ENCODE measurements at regions not wholly inside any gene's neighbourhood (a gene's known extent, or its start where the extent isn't known, plus 50 kb on each side); places are given as distances from the start of the nearest gene placed in this dataset.

GRCh38 chr20:47872341-47872740, 87.1 kb upstream of the SULF2 start:
- H3K4me2 ChIP-seq (ENCODE audit: low read length, poor library complexity, severe bottlenecking) = no peak overlapping the region
- H3K9me3 ChIP-seq (ENCODE audit: control insufficient read depth, low read length) = no peaks in the 10 kb centered on the region
- no peak overlapping the region for H3K4me3 ChIP-seq (ENCODE audit: insufficient read depth in 1 of 2, low read depth in 1 of 2, low read length in 2 of 2)
- H2BK12ac ChIP-seq (ENCODE audit: low read length in 2 of 2) = peak overlapping the region in 1 of 2 experiments; percentile 40
- peak; percentile 93 for DNase-seq
- peaks cover 9% of the 10 kb centered on the region for H3K4me1 ChIP-seq (ENCODE audit: control insufficient read depth, insufficient read depth, low read depth, low read length)
- H3K14ac ChIP-seq (ENCODE audit: low read length in 2 of 2) = no peak overlapping the region
- H4K8ac ChIP-seq (ENCODE audit: low read length) = peak overlapping the region; percentile 27
- H4K91ac ChIP-seq (ENCODE audit: low read length) = no peak overlapping the region
- no peak overlapping the region for H3K4ac ChIP-seq (ENCODE audit: low read depth in 1 of 2, low read length in 2 of 2)
- no peak overlapping the region for H3K27ac ChIP-seq (ENCODE audit: low read length, poor library complexity, severe bottlenecking)
- H3K36me3 ChIP-seq (ENCODE audit: control insufficient read depth in 1 of 2, insufficient read depth in 2 of 2, low read depth in 1 of 2, low read length in 2 of 2) = no peaks in the 10 kb centered on the region
- no peak overlapping the region for H2AK5ac ChIP-seq (ENCODE audit: low read length, severe bottlenecking)
- no peak overlapping the region for H2BK120ac ChIP-seq (ENCODE audit: low read depth, low read length)
- no peak overlapping the region for H3K18ac ChIP-seq (ENCODE audit: low read depth in 1 of 2, low read length in 2 of 2)
- H3K23ac ChIP-seq (ENCODE audit: low read length in 2 of 2) = no peak overlapping the region
- 13% methylated on average over 7 of the region's 9 CpGs for WGBS
- H3K9ac ChIP-seq (ENCODE audit: low read length) = no peak overlapping the region
- no peak overlapping the region for H2BK5ac ChIP-seq (ENCODE audit: low read depth, low read length, poor library complexity, severe bottlenecking)
- no peak overlapping the region for H2BK15ac ChIP-seq (ENCODE audit: low read depth, poor library complexity, severe bottlenecking)
- H2AFZ ChIP-seq (ENCODE audit: low read depth, low read length) = no peak overlapping the region
- peaks cover 30 to 61% of the 10 kb centered on the region in 2 experiments for H3K27me3 ChIP-seq (ENCODE audit: control insufficient read depth in 1 of 2, insufficient read depth in 1 of 2, low read length in 2 of 2)
- no peaks in the 10 kb centered on the region for H3K79me1 ChIP-seq (replicated peaks; ENCODE audit: low read length, poor library complexity, severe bottlenecking)

DNA sequence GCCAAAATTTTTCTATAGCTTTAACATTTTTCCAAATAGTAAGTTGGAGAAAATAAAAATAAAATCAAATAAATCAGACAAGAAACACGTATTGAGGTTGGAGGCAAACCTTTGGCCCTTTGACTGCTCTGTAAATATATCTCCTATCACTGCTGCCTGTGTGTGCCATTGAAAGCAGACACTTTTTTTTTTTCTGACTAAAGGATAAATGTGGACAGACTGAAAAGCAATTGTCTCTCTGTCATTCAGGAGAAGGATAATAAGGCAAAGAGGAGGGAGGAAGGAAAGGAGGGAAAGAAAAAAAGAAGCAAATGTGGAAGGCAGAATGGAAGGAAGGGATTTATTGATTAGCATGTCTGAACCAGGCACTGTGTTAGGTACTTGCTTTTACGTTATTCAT, 85.2 kb upstream of the SULF2 start:
- Histone ChIP-seq H2BK15ac (ENCODE audit: low read depth, poor library complexity, severe bottlenecking) (no peak overlapping the region), H3K9me3 (ENCODE audit: control insufficient read depth, low read length) (no peaks in the 10 kb centered on the region), H3K4ac (ENCODE audit: low read depth in 1 of 2, low read length in 2 of 2) (no peak overlapping the region), H3K27ac (ENCODE audit: low read length, poor library complexity, severe bottlenecking) (no peak overlapping the region), H3K18ac (ENCODE audit: low read depth in 1 of 2, low read length in 2 of 2) (no peak overlapping the region), H3K4me3 (ENCODE audit: insufficient read depth in 1 of 2, low read depth in 1 of 2, low read length in 2 of 2) (no peak overlapping the region), H3K9ac (ENCODE audit: low read length) (no peak overlapping the region), H3K27me3 (ENCODE audit: control insufficient read depth in 1 of 2, insufficient read depth in 1 of 2, low read length in 2 of 2) (peaks cover 31 to 61% of the 10 kb centered on the region in 2 experiments), H2AFZ (ENCODE audit: low read depth, low read length) (no peak overlapping the region), H2BK5ac (ENCODE audit: low read depth, low read length, poor library complexity, severe bottlenecking) (no peak overlapping the region), H3K4me2 (ENCODE audit: low read length, poor library complexity, severe bottlenecking) (no peak overlapping the region), H3K23ac (ENCODE audit: low read length in 2 of 2) (no peak overlapping the region), H3K4me1 (ENCODE audit: control insufficient read depth, insufficient read depth, low read depth, low read length) (peaks cover 7% of the 10 kb centered on the region), H4K8ac (ENCODE audit: low read length) (no peak overlapping the region), H2BK12ac (ENCODE audit: low read length in 2 of 2) (no peak overlapping the region), H3K36me3 (ENCODE audit: control insufficient read depth in 1 of 2, insufficient read depth in 2 of 2, low read depth in 1 of 2, low read length in 2 of 2) (no peaks in the 10 kb centered on the region), H3K79me1 (replicated peaks; ENCODE audit: low read length, poor library complexity, severe bottlenecking) (no peaks in the 10 kb centered on the region), H3K14ac (ENCODE audit: low read length in 2 of 2) (no peak overlapping the region), H4K91ac (ENCODE audit: low read length) (no peak overlapping the region), H2BK120ac (ENCODE audit: low read depth, low read length) (no peak overlapping the region), H2AK5ac (ENCODE audit: low read length, severe bottlenecking) (no peak overlapping the region)
- WGBS = 88% methylated on average over 2 of the region's 2 CpGs
- DNase-seq = no peak

- Histone ChIP-seq H2BK5ac (ENCODE audit: low read depth, low read length, poor library complexity, severe bottlenecking) (no peak overlapping the region), H3K9ac (ENCODE audit: low read length) (no peak overlapping the region), H2AK5ac (ENCODE audit: low read length, severe bottlenecking) (no peak overlapping the region), H3K23ac (ENCODE audit: low read length in 2 of 2) (no peak overlapping the region), H3K4me2 (ENCODE audit: low read length, poor library complexity, severe bottlenecking) (no peak overlapping the region), H3K36me3 (ENCODE audit: control insufficient read depth in 1 of 2, insufficient read depth in 2 of 2, low read depth in 1 of 2, low read length in 2 of 2) (no peaks in the 10 kb centered on the region), H2BK120ac (ENCODE audit: low read depth, low read length) (no peak overlapping the region), H3K4me3 (ENCODE audit: insufficient read depth in 1 of 2, low read depth in 1 of 2, low read length in 2 of 2) (peak overlapping the region in 1 of 2 experiments; percentile 7), H3K4me1 (ENCODE audit: control insufficient read depth, insufficient read depth, low read depth, low read length) (peaks cover 2% of the 10 kb centered on the region), H3K4ac (ENCODE audit: low read depth in 1 of 2, low read length in 2 of 2) (no peak overlapping the region), H3K9me3 (ENCODE audit: control insufficient read depth, low read length) (no peaks in the 10 kb centered on the region), H2BK15ac (ENCODE audit: low read depth, poor library complexity, severe bottlenecking) (no peak overlapping the region), H4K8ac (ENCODE audit: low read length) (no peak overlapping the region), H3K27ac (ENCODE audit: low read length, poor library complexity, severe bottlenecking) (no peak overlapping the region), H3K18ac (ENCODE audit: low read depth in 1 of 2, low read length in 2 of 2) (no peak overlapping the region), H2BK12ac (ENCODE audit: low read length in 2 of 2) (no peak overlapping the region), H4K91ac (ENCODE audit: low read length) (no peak overlapping the region), H3K27me3 (ENCODE audit: control insufficient read depth in 1 of 2, insufficient read depth in 1 of 2, low read length in 2 of 2) (peaks cover 34 to 71% of the 10 kb centered on the region in 2 experiments), H3K79me1 (replicated peaks; ENCODE audit: low read length, poor library complexity, severe bottlenecking) (no peaks in the 10 kb centered on the region), H3K14ac (ENCODE audit: low read length in 2 of 2) (no peak overlapping the region), H2AFZ (ENCODE audit: low read depth, low read length) (no peak overlapping the region)
- DNase-seq = no peak
- WGBS = 92% methylated on average over 14 of the region's 14 CpGs
These were observed 83.5 kb upstream of the SULF2 start for GRCh38 chr20:47868744-47869143.

GRCh38 chr20:47868236-47868635, 83.0 kb upstream of the SULF2 start:
- H3K18ac ChIP-seq (ENCODE audit: low read depth in 1 of 2, low read length in 2 of 2) = no peak overlapping the region
- no peak overlapping the region for H3K9ac ChIP-seq (ENCODE audit: low read length)

More at GRCh38 chr20:47868236-47868635, 83.0 kb upstream of the SULF2 start:
- H2AK5ac ChIP-seq (ENCODE audit: low read length, severe bottlenecking) = no peak overlapping the region
- H3K4ac ChIP-seq (ENCODE audit: low read depth in 1 of 2, low read length in 2 of 2) = no peak overlapping the region
- H2BK15ac ChIP-seq (ENCODE audit: low read depth, poor library complexity, severe bottlenecking) = no peak overlapping the region
- no peaks in the 10 kb centered on the region for H3K36me3 ChIP-seq (ENCODE audit: control insufficient read depth in 1 of 2, insufficient read depth in 2 of 2, low read depth in 1 of 2, low read length in 2 of 2)
- peaks cover 33 to 71% of the 10 kb centered on the region in 2 experiments for H3K27me3 ChIP-seq (ENCODE audit: control insufficient read depth in 1 of 2, insufficient read depth in 1 of 2, low read length in 2 of 2)
- H3K14ac ChIP-seq (ENCODE audit: low read length in 2 of 2) = no peak overlapping the region
- no peak overlapping the region for H3K4me3 ChIP-seq (ENCODE audit: insufficient read depth in 1 of 2, low read depth in 1 of 2, low read length in 2 of 2)
- H2BK5ac ChIP-seq (ENCODE audit: low read depth, low read length, poor library complexity, severe bottlenecking) = no peak overlapping the region
- no peak overlapping the region for H2BK120ac ChIP-seq (ENCODE audit: low read depth, low read length)
- peaks cover 1% of the 10 kb centered on the region for H3K9me3 ChIP-seq (ENCODE audit: control insufficient read depth, low read length)
- H3K27ac ChIP-seq (ENCODE audit: low read length, poor library complexity, severe bottlenecking) = no peak overlapping the region
- H3K4me1 ChIP-seq (ENCODE audit: control insufficient read depth, insufficient read depth, low read depth, low read length) = peaks cover 2% of the 10 kb centered on the region
- no peaks in the 10 kb centered on the region for H3K79me1 ChIP-seq (replicated peaks; ENCODE audit: low read length, poor library complexity, severe bottlenecking)
- DNase-seq = no peak
- WGBS = 93% methylated on average over 11 of the region's 11 CpGs
- no peak overlapping the region for H3K23ac ChIP-seq (ENCODE audit: low read length in 2 of 2)
- no peak overlapping the region for H2AFZ ChIP-seq (ENCODE audit: low read depth, low read length)
- no peak overlapping the region for H4K91ac ChIP-seq (ENCODE audit: low read length)
- H3K4me2 ChIP-seq (ENCODE audit: low read length, poor library complexity, severe bottlenecking) = no peak overlapping the region
- no peak overlapping the region for H2BK12ac ChIP-seq (ENCODE audit: low read length in 2 of 2)
- H4K8ac ChIP-seq (ENCODE audit: low read length) = no peak overlapping the region
